Keratinocyte (primary cell): ENCODE measurements at regions not wholly inside any gene's neighbourhood (a gene's known extent, or its start where the extent isn't known, plus 50 kb on each side); places are given as distances from the start of the nearest gene placed in this dataset.

Experiments used
- DNase-seq: peaks from one replicate; pipeline ENCODE4 v3.0.0-alpha.2; 2011; ENCODE audit warnings: low read depth, missing footprints, low spot score
- FAIRE-seq: peaks from 2 replicates; lab custom pipeline; 2011; peaks lifted over from hg19 to GRCh38; lab: Jason Lieb, UNC
- H2AFZ ChIP-seq: 2 replicates; pipeline ENCODE4 v1.6.0; 2012; ENCODE audit warnings: low read length, control low read depth, inconsistent platforms; ENCODE audit not compliant: control insufficient read depth
- H3K27ac ChIP-seq: 2 replicates; pipeline ENCODE4 v1.5.1; 2011; ENCODE audit warnings: low read length; ENCODE audit not compliant: control insufficient read depth, insufficient read depth
- H3K27me3 ChIP-seq: 3 replicates; pipeline ENCODE4 v1.6.0; 2011; ENCODE audit warnings: low read length; ENCODE audit not compliant: control insufficient read depth, insufficient read depth; ENCODE audit errors: extremely low read depth
- H3K36me3 ChIP-seq, 2 experiments: 2 replicates in 1 of 2; 3 replicates in 1 of 2; pipeline ENCODE4 v1.5.1; 2011; ENCODE audit warnings: low read length in 2 of 2, mild to moderate bottlenecking in 1 of 2; ENCODE audit not compliant: control insufficient read depth in 2 of 2, insufficient read depth in 2 of 2; ENCODE audit errors: extremely low read depth in 1 of 2
- H3K4me1 ChIP-seq: 3 replicates; pipeline ENCODE4 v1.5.1; 2011; ENCODE audit warnings: low read length; ENCODE audit not compliant: control insufficient read depth, insufficient read depth; ENCODE audit errors: extremely low read depth
- H3K4me2 ChIP-seq: 3 replicates; pipeline ENCODE4 v1.6.0; 2011; ENCODE audit warnings: low read depth, low read length; ENCODE audit not compliant: control insufficient read depth, insufficient read depth; ENCODE audit errors: extremely low read depth
- H3K4me3 ChIP-seq, 3 experiments: fragments of 200-600 bp in 1 of 3; sonication (generic) in 1 of 3; 2 replicates in 2 of 3; 3 replicates in 1 of 3; pipeline ENCODE4 v1.5.1; 2011 to 2016; ENCODE audit warnings: low read length in 3 of 3, mild to moderate bottlenecking in 3 of 3, control low read depth in 2 of 3, inconsistent platforms in 1 of 3, low read depth in 1 of 3, mixed read lengths in 1 of 3, mixed run types in 1 of 3, moderate library complexity in 1 of 3; ENCODE audit not compliant: control insufficient read depth in 2 of 3, insufficient read depth in 2 of 3; ENCODE audit errors: extremely low read depth in 1 of 3
- H3K79me2 ChIP-seq: 2 replicates; pipeline ENCODE4 v1.6.0; 2012; ENCODE audit warnings: low read length; ENCODE audit not compliant: control insufficient read depth, insufficient read depth
- H3K9ac ChIP-seq: 3 replicates; pipeline ENCODE4 v1.6.0; 2011; ENCODE audit warnings: low read length; ENCODE audit not compliant: control insufficient read depth, insufficient read depth; ENCODE audit errors: extremely low read depth
- H3K9me1 ChIP-seq: 3 replicates; pipeline ENCODE4 v1.6.0; 2011; ENCODE audit warnings: low read length; ENCODE audit not compliant: control insufficient read depth, insufficient read depth; ENCODE audit errors: extremely low read depth
- H3K9me3 ChIP-seq: 2 replicates; pipeline ENCODE4 v1.5.1; 2012; ENCODE audit warnings: low read depth, low read length; ENCODE audit not compliant: control insufficient read depth
- H4K20me1 ChIP-seq: 3 replicates; pipeline ENCODE4 v1.6.0; 2011; ENCODE audit warnings: low read length; ENCODE audit not compliant: control insufficient read depth, insufficient read depth; ENCODE audit errors: extremely low read depth
- EZH2 ChIP-seq: IDR thresholded peaks from one replicate; pipeline ENCODE4 v1.6.1; 2012; ENCODE audit warnings: inconsistent platforms, mild to moderate bottlenecking, low read length, moderate library complexity
- dilution Hi-C: fragments of 300-500 bp; cut with MboI; formaldehyde crosslinking; loops from one replicate; pipeline ENCODE4 v1.7.0; 2020; ENCODE audit warnings: low sequenced_read_pairs; ENCODE audit not compliant: extremely low pct_ligation_motif_present
- TF ChIP-seq, protein P1 (sequence below), 3 experiments: IDR thresholded peaks in 1 of 3; conservative IDR thresholded peaks in 1 of 3; optimal IDR thresholded peaks in 1 of 3; 2 replicates in 2 of 3; 3 replicates in 1 of 3; pipeline versions ENCODE3 to v1.5.1; 2011; ENCODE audit warnings: low read length in 3 of 3, mild to moderate bottlenecking in 3 of 3, moderate library complexity in 2 of 3, control low read depth in 1 of 3, inconsistent platforms in 1 of 3; ENCODE audit not compliant: insufficient read depth in 2 of 3; ENCODE audit errors: extremely low read depth in 1 of 3

DNA sequence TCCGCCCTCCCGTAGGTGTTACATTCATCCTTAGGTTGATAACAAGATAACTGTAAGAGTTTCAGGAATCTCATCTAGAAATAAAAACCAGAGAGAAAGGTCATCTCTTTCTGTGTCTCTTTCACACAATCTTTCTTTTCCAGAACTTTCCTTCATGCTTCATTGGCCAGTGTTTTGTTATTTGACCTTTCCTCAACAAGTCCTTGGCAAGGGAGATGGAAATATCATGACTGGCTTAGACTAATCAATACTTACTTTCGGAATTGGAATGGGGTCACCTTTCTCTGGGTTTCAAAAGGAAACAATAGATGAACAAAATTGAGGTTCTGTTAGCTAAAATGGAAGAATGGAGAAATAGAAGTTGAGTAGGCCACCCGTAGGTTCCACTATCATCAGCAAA lies 72.9 kb upstream of the PPP2R5A start:
- no peak overlapping the region for H3K4me3 ChIP-seq
- dilution Hi-C loops, result no loop called here
- no peak overlapping the region for H3K27ac ChIP-seq
- DNase-seq, result no peak
- FAIRE-seq, result no peak
- TF ChIP-seq EZH2, result no peak
- TF ChIP-seq, protein P1, sequence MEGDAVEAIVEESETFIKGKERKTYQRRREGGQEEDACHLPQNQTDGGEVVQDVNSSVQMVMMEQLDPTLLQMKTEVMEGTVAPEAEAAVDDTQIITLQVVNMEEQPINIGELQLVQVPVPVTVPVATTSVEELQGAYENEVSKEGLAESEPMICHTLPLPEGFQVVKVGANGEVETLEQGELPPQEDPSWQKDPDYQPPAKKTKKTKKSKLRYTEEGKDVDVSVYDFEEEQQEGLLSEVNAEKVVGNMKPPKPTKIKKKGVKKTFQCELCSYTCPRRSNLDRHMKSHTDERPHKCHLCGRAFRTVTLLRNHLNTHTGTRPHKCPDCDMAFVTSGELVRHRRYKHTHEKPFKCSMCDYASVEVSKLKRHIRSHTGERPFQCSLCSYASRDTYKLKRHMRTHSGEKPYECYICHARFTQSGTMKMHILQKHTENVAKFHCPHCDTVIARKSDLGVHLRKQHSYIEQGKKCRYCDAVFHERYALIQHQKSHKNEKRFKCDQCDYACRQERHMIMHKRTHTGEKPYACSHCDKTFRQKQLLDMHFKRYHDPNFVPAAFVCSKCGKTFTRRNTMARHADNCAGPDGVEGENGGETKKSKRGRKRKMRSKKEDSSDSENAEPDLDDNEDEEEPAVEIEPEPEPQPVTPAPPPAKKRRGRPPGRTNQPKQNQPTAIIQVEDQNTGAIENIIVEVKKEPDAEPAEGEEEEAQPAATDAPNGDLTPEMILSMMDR (optimal IDR thresholded peaks at IDR 0.05 in 1 of 3, IDR thresholded peaks at IDR 0.05 in 1 of 3, conservative IDR thresholded peaks at IDR 0.05 in 1 of 3; ENCODE audit: extremely low read depth in 1 of 3, insufficient read depth in 2 of 3, low read length in 3 of 3), result no peak
- no peaks in the 10 kb centered on the region for H4K20me1 ChIP-seq
- H3K4me1 ChIP-seq, result no peaks in the 10 kb centered on the region
- H3K27me3 ChIP-seq, result no peaks in the 10 kb centered on the region
- H2AFZ ChIP-seq, result no peak overlapping the region
- no peaks in the 10 kb centered on the region for H3K36me3 ChIP-seq
- no peak overlapping the region for H3K9ac ChIP-seq
- H3K9me3 ChIP-seq, result no peaks in the 10 kb centered on the region
- no peaks in the 10 kb centered on the region for H3K9me1 ChIP-seq
- H3K4me2 ChIP-seq, result no peak overlapping the region
- no peaks in the 10 kb centered on the region for H3K79me2 ChIP-seq

DNA sequence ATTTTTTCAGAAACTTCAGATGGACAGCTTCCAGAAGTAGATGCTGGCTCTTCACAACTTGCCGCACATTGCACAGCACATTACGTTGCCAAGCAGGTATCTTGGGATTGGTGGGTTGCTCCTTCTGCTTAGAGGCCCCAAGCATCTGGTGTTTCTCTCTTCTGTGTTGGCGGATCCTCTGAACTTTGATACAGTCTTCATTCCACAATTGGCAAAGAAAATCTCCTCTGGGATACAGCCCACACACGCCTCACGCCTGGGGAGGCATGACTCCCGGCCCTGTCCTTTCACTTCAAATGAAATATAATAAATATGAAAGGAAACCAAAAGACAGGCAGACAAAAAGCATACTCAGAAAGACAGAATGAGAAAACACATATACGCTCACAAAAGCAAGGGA lies 72.3 kb upstream of the PPP2R5A start:
- no peaks in the 10 kb centered on the region for H3K9me3 ChIP-seq
- no peak overlapping the region for H3K9ac ChIP-seq
- H3K9me1 ChIP-seq, result no peaks in the 10 kb centered on the region
- H3K27ac ChIP-seq, result no peak overlapping the region
- no peaks in the 10 kb centered on the region for H3K27me3 ChIP-seq
- H3K4me3 ChIP-seq, result no peak overlapping the region
- no peak overlapping the region for H3K4me2 ChIP-seq
- TF ChIP-seq, protein P1 (optimal IDR thresholded peaks at IDR 0.05 in 1 of 3, IDR thresholded peaks at IDR 0.05 in 1 of 3, conservative IDR thresholded peaks at IDR 0.05 in 1 of 3; ENCODE audit: extremely low read depth in 1 of 3, insufficient read depth in 2 of 3, low read length in 3 of 3), result no peak
- no peak for TF ChIP-seq EZH2
- H3K79me2 ChIP-seq, result no peaks in the 10 kb centered on the region
- no peaks in the 10 kb centered on the region for H3K36me3 ChIP-seq
- dilution Hi-C loops, result no loop called here
- no peak overlapping the region for H2AFZ ChIP-seq
- FAIRE-seq, result no peak
- H3K4me1 ChIP-seq, result no peaks in the 10 kb centered on the region
- no peak for DNase-seq
- H4K20me1 ChIP-seq, result no peaks in the 10 kb centered on the region
